WTC11 (cell line): ENCODE measurements at regions not wholly inside any gene's neighbourhood (a gene's known extent, or its start where the extent isn't known, plus 50 kb on each side); places are given as distances from the start of the nearest gene placed in this dataset.
A peak's percentile ranks its signal among the peaks of the same experiment; 100 is the strongest.

Experiments used
- ATAC-seq: fragments of 200-7000 bp; cut with Tn5 transposase; 2 replicates; pipeline ENCODE4 v1.10.0; 2021; ENCODE audit warnings: mild to moderate bottlenecking, moderate library complexity
- CTCF ChIA-PET: fragments of 300-600 bp; sonication (Branson Sonifier 250); formaldehyde crosslinking; loops from one replicate; lab custom pipeline; 2021; ENCODE audit warnings: antibody characterized with exemption; lab: Charles Lee
- POLR2A ChIA-PET: fragments of 350-600 bp; sonication (Branson Sonifier 250); formaldehyde crosslinking; loops from one replicate; lab custom pipeline; 2021; ENCODE audit warnings: antibody characterized with exemption; lab: Charles Lee
- DNase-seq: peaks from one replicate; pipeline ENCODE4 v3.0.0; 2021; ENCODE audit warnings: low spot score
- H3K27ac Mint-ChIP-seq: 2 replicates; pipeline ENCODE4 v1.8.0; 2021; ENCODE audit warnings: mixed read lengths
- H3K27me3 Mint-ChIP-seq: 2 replicates; pipeline ENCODE4 v1.8.0; 2021; ENCODE audit warnings: low read depth, mild to moderate bottlenecking, moderate library complexity, mixed read lengths
- H3K36me3 Mint-ChIP-seq: 2 replicates; pipeline ENCODE4 v1.8.0; 2021; ENCODE audit warnings: mixed read lengths
- H3K4me1 Mint-ChIP-seq: 2 replicates; pipeline ENCODE4 v1.8.0; 2022; ENCODE audit warnings: mixed read lengths
- H3K4me3 Mint-ChIP-seq: 2 replicates; pipeline ENCODE4 v1.8.0; 2021; ENCODE audit warnings: mild to moderate bottlenecking, moderate library complexity, mixed read lengths
- H3K9me3 Mint-ChIP-seq: 2 replicates; pipeline ENCODE4 v1.8.0; 2021; ENCODE audit warnings: mixed read lengths
- FOXJ3 ChIP-seq: sonication (generic); formaldehyde crosslinking; IDR thresholded peaks from 2 replicates; pipeline ENCODE4 v1.9.0; 2021; ENCODE audit warnings: missing genetic modification reagents, mild to moderate bottlenecking, borderline replicate concordance
- GTF2I ChIP-seq: fragments of 250-450 bp; sonication (Bioruptor Pico); conservative IDR thresholded peaks from 2 replicates; pipeline ENCODE4 v1.4.0; 2021; ENCODE audit warnings: mild to moderate bottlenecking
- KAT7 ChIP-seq: sonication (generic); formaldehyde crosslinking; IDR thresholded peaks from 2 replicates; pipeline ENCODE4 v1.8.1; 2023; ENCODE audit warnings: missing genetic modification reagents, mild to moderate bottlenecking, borderline replicate concordance
- NFATC4 ChIP-seq: fragments of 250-450 bp; sonication (Bioruptor Pico); IDR thresholded peaks from 2 replicates; pipeline ENCODE4 v1.9.0; 2021; ENCODE audit warnings: mild to moderate bottlenecking
- NR1H2 ChIP-seq: sonication (generic); formaldehyde crosslinking; IDR thresholded peaks from 2 replicates; pipeline ENCODE4 v1.9.0; 2021; ENCODE audit warnings: mild to moderate bottlenecking, moderate library complexity, missing genetic modification reagents
- NR3C1 ChIP-seq: sonication (generic); formaldehyde crosslinking; conservative IDR thresholded peaks from 2 replicates; pipeline ENCODE4 v1.8.1; 2023; ENCODE audit warnings: low read depth, mild to moderate bottlenecking, missing genetic modification reagents
- OVOL2 ChIP-seq: fragments of 250-450 bp; sonication (Bioruptor Pico); IDR thresholded peaks from 2 replicates; pipeline ENCODE4 v1.9.0; 2021; ENCODE audit warnings: mild to moderate bottlenecking, borderline replicate concordance
- PRDM15 ChIP-seq: sonication (generic); formaldehyde crosslinking; IDR thresholded peaks from 2 replicates; pipeline ENCODE4 v1.8.0; 2022; ENCODE audit warnings: missing genetic modification reagents
- SMAD3 ChIP-seq: sonication (generic); formaldehyde crosslinking; IDR thresholded peaks from 2 replicates; pipeline ENCODE4 v1.8.0; 2022; ENCODE audit warnings: missing genetic modification reagents, mild to moderate bottlenecking, borderline replicate concordance
- ZNF121 ChIP-seq: sonication (generic); formaldehyde crosslinking; IDR thresholded peaks from 2 replicates; pipeline ENCODE4 v1.8.0; 2023; ENCODE audit warnings: missing genetic modification reagents
- ZNF416 ChIP-seq: fragments of 250-450 bp; sonication (Bioruptor Pico); IDR thresholded peaks from 2 replicates; pipeline ENCODE4 v1.9.0; 2021; ENCODE audit warnings: mild to moderate bottlenecking, inconsistent platforms
- ZNF423 ChIP-seq: fragments of 250-450 bp; sonication (Bioruptor Pico); IDR thresholded peaks from 2 replicates; pipeline ENCODE4 v2.1.2; 2022; ENCODE audit warnings: mild to moderate bottlenecking, moderate library complexity
- ZNF425 ChIP-seq: fragments of 250-450 bp; sonication (Bioruptor Pico); conservative IDR thresholded peaks from 2 replicates; pipeline ENCODE4 v1.9.0; 2021; ENCODE audit warnings: mild to moderate bottlenecking
- TF ChIP-seq, protein P1 (sequence below): sonication (generic); formaldehyde crosslinking; IDR thresholded peaks from 2 replicates; pipeline ENCODE4 v1.8.1; 2023; ENCODE audit warnings: mild to moderate bottlenecking, missing genetic modification reagents
- TF ChIP-seq, protein P2 (sequence below): sonication (generic); formaldehyde crosslinking; IDR thresholded peaks from 2 replicates; pipeline ENCODE4 v1.8.0; 2023; ENCODE audit warnings: mild to moderate bottlenecking, missing genetic modification reagents
- TF ChIP-seq, protein P3 (sequence below): sonication (generic); formaldehyde crosslinking; conservative IDR thresholded peaks from 2 replicates; pipeline ENCODE4 v1.8.1; 2022; ENCODE audit warnings: mild to moderate bottlenecking, missing genetic modification reagents
- TF ChIP-seq, protein P4 (sequence below): fragments of 250-450 bp; sonication (Bioruptor Pico); IDR thresholded peaks from 2 replicates; pipeline ENCODE4 v1.9.0; 2021; ENCODE audit warnings: mild to moderate bottlenecking
- TF ChIP-seq, protein P5 (sequence below): sonication (generic); formaldehyde crosslinking; IDR thresholded peaks from 2 replicates; pipeline ENCODE4 v1.8.1; 2023; ENCODE audit warnings: mild to moderate bottlenecking, missing genetic modification reagents, borderline replicate concordance

DNA sequence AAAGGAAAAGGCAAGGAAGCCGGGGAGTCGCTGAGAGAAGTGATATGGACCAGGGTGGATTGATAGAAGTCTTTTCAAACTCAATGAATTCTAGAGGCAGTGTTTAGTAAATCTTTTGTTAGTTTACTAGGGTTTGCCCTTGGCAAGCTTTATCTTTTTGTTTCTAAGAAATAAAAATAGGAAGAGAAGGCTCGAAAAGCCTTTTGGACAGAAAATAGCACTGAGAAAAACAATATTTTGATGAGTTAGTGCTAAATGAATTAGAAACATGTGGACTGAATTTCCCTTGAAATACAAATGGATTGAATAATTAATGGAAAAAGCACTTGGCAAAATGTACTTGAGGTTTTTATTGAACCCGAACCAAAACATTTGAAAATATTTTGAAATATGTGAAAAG lies 121.8 kb upstream of the SPAG17 start (continued):
- TF ChIP-seq NFATC4 (CRISPR knock-in tag) (no peak), ZNF416 (no peak), ZNF423 (CRISPR knock-in tag) (no peak), NR3C1 (CRISPR knock-in tag) (no peak)

GRCh38 chr1:118304722-118305359 lies 119.8 kb upstream of the SPAG17 start:
- no peaks in the 10 kb centered on the region for H3K36me3 Mint-ChIP-seq
- H3K4me3 Mint-ChIP-seq, result no peak overlapping the region
- no peaks in the 10 kb centered on the region for H3K27me3 Mint-ChIP-seq
- no peak overlapping the region for H3K27ac Mint-ChIP-seq
- ChIA-PET CTCF (interaction anchor here (0.8 kb wide), 1 partner anchor 689 kb away, joined by 3 read pairs; no protein-coding TSS in a partner anchor), POLR2A (no interaction called here)
- peaks cover 48% of the 10 kb centered on the region for H3K4me1 Mint-ChIP-seq
- peak; percentile 79 for ATAC-seq
- DNase-seq, result no peak
- no peaks in the 10 kb centered on the region for H3K9me3 Mint-ChIP-seq
- no peak for TF ChIP-seq ZNF425 (CRISPR knock-in tag)
- TF ChIP-seq, protein P1, sequence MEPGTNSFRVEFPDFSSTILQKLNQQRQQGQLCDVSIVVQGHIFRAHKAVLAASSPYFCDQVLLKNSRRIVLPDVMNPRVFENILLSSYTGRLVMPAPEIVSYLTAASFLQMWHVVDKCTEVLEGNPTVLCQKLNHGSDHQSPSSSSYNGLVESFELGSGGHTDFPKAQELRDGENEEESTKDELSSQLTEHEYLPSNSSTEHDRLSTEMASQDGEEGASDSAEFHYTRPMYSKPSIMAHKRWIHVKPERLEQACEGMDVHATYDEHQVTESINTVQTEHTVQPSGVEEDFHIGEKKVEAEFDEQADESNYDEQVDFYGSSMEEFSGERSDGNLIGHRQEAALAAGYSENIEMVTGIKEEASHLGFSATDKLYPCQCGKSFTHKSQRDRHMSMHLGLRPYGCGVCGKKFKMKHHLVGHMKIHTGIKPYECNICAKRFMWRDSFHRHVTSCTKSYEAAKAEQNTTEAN (CRISPR knock-in tag), result no peak
- TF ChIP-seq NR1H2 (CRISPR knock-in tag), result no peak
- TF ChIP-seq KAT7 (CRISPR knock-in tag), result no peak
- TF ChIP-seq, protein P2, sequence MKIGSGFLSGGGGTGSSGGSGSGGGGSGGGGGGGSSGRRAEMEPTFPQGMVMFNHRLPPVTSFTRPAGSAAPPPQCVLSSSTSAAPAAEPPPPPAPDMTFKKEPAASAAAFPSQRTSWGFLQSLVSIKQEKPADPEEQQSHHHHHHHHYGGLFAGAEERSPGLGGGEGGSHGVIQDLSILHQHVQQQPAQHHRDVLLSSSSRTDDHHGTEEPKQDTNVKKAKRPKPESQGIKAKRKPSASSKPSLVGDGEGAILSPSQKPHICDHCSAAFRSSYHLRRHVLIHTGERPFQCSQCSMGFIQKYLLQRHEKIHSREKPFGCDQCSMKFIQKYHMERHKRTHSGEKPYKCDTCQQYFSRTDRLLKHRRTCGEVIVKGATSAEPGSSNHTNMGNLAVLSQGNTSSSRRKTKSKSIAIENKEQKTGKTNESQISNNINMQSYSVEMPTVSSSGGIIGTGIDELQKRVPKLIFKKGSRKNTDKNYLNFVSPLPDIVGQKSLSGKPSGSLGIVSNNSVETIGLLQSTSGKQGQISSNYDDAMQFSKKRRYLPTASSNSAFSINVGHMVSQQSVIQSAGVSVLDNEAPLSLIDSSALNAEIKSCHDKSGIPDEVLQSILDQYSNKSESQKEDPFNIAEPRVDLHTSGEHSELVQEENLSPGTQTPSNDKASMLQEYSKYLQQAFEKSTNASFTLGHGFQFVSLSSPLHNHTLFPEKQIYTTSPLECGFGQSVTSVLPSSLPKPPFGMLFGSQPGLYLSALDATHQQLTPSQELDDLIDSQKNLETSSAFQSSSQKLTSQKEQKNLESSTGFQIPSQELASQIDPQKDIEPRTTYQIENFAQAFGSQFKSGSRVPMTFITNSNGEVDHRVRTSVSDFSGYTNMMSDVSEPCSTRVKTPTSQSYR (CRISPR knock-in tag), result no peak
- TF ChIP-seq, protein P3, sequence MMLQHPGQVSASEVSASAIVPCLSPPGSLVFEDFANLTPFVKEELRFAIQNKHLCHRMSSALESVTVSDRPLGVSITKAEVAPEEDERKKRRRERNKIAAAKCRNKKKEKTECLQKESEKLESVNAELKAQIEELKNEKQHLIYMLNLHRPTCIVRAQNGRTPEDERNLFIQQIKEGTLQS (CRISPR knock-in tag), result no peak
- TF ChIP-seq SMAD3 (CRISPR knock-in tag), result no peak
- no peak for TF ChIP-seq OVOL2 (CRISPR knock-in tag)
- no peak for TF ChIP-seq ZNF423 (CRISPR knock-in tag)
- TF ChIP-seq, protein P4, sequence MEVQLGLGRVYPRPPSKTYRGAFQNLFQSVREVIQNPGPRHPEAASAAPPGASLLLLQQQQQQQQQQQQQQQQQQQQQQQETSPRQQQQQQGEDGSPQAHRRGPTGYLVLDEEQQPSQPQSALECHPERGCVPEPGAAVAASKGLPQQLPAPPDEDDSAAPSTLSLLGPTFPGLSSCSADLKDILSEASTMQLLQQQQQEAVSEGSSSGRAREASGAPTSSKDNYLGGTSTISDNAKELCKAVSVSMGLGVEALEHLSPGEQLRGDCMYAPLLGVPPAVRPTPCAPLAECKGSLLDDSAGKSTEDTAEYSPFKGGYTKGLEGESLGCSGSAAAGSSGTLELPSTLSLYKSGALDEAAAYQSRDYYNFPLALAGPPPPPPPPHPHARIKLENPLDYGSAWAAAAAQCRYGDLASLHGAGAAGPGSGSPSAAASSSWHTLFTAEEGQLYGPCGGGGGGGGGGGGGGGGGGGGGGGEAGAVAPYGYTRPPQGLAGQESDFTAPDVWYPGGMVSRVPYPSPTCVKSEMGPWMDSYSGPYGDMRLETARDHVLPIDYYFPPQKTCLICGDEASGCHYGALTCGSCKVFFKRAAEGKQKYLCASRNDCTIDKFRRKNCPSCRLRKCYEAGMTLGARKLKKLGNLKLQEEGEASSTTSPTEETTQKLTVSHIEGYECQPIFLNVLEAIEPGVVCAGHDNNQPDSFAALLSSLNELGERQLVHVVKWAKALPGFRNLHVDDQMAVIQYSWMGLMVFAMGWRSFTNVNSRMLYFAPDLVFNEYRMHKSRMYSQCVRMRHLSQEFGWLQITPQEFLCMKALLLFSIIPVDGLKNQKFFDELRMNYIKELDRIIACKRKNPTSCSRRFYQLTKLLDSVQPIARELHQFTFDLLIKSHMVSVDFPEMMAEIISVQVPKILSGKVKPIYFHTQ (CRISPR knock-in tag), result no peak
- no peak for TF ChIP-seq GTF2I (CRISPR knock-in tag)
- no peak for TF ChIP-seq FOXJ3 (CRISPR knock-in tag)
- TF ChIP-seq, protein P5, sequence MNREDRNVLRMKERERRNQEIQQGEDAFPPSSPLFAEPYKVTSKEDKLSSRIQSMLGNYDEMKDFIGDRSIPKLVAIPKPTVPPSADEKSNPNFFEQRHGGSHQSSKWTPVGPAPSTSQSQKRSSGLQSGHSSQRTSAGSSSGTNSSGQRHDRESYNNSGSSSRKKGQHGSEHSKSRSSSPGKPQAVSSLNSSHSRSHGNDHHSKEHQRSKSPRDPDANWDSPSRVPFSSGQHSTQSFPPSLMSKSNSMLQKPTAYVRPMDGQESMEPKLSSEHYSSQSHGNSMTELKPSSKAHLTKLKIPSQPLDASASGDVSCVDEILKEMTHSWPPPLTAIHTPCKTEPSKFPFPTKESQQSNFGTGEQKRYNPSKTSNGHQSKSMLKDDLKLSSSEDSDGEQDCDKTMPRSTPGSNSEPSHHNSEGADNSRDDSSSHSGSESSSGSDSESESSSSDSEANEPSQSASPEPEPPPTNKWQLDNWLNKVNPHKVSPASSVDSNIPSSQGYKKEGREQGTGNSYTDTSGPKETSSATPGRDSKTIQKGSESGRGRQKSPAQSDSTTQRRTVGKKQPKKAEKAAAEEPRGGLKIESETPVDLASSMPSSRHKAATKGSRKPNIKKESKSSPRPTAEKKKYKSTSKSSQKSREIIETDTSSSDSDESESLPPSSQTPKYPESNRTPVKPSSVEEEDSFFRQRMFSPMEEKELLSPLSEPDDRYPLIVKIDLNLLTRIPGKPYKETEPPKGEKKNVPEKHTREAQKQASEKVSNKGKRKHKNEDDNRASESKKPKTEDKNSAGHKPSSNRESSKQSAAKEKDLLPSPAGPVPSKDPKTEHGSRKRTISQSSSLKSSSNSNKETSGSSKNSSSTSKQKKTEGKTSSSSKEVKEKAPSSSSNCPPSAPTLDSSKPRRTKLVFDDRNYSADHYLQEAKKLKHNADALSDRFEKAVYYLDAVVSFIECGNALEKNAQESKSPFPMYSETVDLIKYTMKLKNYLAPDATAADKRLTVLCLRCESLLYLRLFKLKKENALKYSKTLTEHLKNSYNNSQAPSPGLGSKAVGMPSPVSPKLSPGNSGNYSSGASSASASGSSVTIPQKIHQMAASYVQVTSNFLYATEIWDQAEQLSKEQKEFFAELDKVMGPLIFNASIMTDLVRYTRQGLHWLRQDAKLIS (CRISPR knock-in tag), result no peak
- no peak for TF ChIP-seq ZNF121
- TF ChIP-seq PRDM15 (CRISPR knock-in tag), result no peak
